IMR-90 (cell line): ENCODE measurements at regions not wholly inside any gene's neighbourhood (a gene's known extent, or its start where the extent isn't known, plus 50 kb on each side); places are given as distances from the start of the nearest gene placed in this dataset.

Experiments
- ATAC-seq: fragments of 200-7000 bp; cut with Tn5 transposase; 2 replicates; pipeline ENCODE4 v1.9.1; 2020; ENCODE audit warnings: low read depth, mild to moderate bottlenecking, moderate library complexity
- BruUV-seq: library from RNA; stranded (reverse); fragments of 400-500 nt; replicated peaks from 2 replicates; lab custom pipeline; 2021; lab: Mats Ljungman, UMichigan
- CTCF ChIA-PET: fragments of 300-600 bp; formaldehyde crosslinking; extraction: SDS; loops from one replicate; lab custom pipeline; 2021; ENCODE audit warnings: antibody characterized with exemption; lab: Yijun Ruan, JAX
- POLR2A ChIA-PET: fragments of 300-600 bp; sonication (Branson Sonifier 250); formaldehyde crosslinking; loops from one replicate; lab custom pipeline; 2022; ENCODE audit warnings: antibody characterized with exemption; ENCODE audit not compliant: unreplicated experiment; lab: Charles Lee
- DNase-seq: peaks from one replicate; pipeline ENCODE4 v3.0.0; 2013
- H2AFZ ChIP-seq: replicated peaks from 2 replicates; pipeline ENCODE3; 2013; ENCODE audit warnings: low read length, mild to moderate bottlenecking; ENCODE audit not compliant: poor library complexity
- H2AK5ac ChIP-seq: 2 replicates; pipeline ENCODE4 v1.6.1; 2013; ENCODE audit warnings: low read depth, low read length, inconsistent platforms
- H2AK9ac ChIP-seq: replicated peaks from 2 replicates; pipeline ENCODE3; 2013; ENCODE audit warnings: mild to moderate bottlenecking, low read depth, low read length, moderate library complexity; ENCODE audit not compliant: poor library complexity
- H2BK120ac ChIP-seq: 2 replicates; pipeline ENCODE4 v1.6.1; 2013; ENCODE audit warnings: low read depth, low read length, inconsistent platforms
- H2BK15ac ChIP-seq: 3 replicates; pipeline ENCODE4 v1.6.1; 2013; ENCODE audit warnings: low read depth, low read length, inconsistent platforms
- H2BK20ac ChIP-seq: 2 replicates; pipeline ENCODE4 v1.6.1; 2013; ENCODE audit warnings: low read depth, mild to moderate bottlenecking, inconsistent platforms, low read length, moderate library complexity
- H2BK5ac ChIP-seq: 2 replicates; pipeline ENCODE4 v1.6.1; 2013; ENCODE audit warnings: mild to moderate bottlenecking, low read depth, low read length, inconsistent platforms; ENCODE audit not compliant: poor library complexity, severe bottlenecking
- H3K14ac ChIP-seq: replicated peaks from 2 replicates; pipeline ENCODE4 v1.6.1; 2013; ENCODE audit warnings: low read depth, low read length, inconsistent platforms
- H3K18ac ChIP-seq: 2 replicates; pipeline ENCODE4 v1.6.1; 2013; ENCODE audit warnings: low read depth, low read length, control low read depth
- H3K23ac ChIP-seq: 2 replicates; pipeline ENCODE4 v1.6.1; 2013; ENCODE audit warnings: low read depth, low read length, inconsistent platforms
- H3K27ac ChIP-seq: 2 replicates; pipeline ENCODE4 v1.5.1; 2013; ENCODE audit warnings: mild to moderate bottlenecking, control low read depth, low read length; ENCODE audit not compliant: insufficient read depth
- H3K27me3 ChIP-seq: 2 replicates; pipeline ENCODE4 v1.6.1; 2013; ENCODE audit warnings: low read length; ENCODE audit not compliant: control insufficient read depth, insufficient read depth
- H3K36me3 ChIP-seq: 2 replicates; pipeline ENCODE4 v1.6.1; 2013; ENCODE audit warnings: low read length, mixed read lengths; ENCODE audit not compliant: control insufficient read depth, insufficient read depth
- H3K4ac ChIP-seq: 2 replicates; pipeline ENCODE4 v1.6.1; 2013; ENCODE audit warnings: low read depth, low read length, inconsistent platforms
- H3K4me1 ChIP-seq: 2 replicates; pipeline ENCODE4 v1.6.1; 2013; ENCODE audit warnings: low read length, mixed read lengths; ENCODE audit not compliant: control insufficient read depth, insufficient read depth
- H3K4me2 ChIP-seq: 2 replicates; pipeline ENCODE4 v1.6.1; 2013; ENCODE audit warnings: low read depth, mild to moderate bottlenecking, control low read depth, low read length, moderate library complexity
- H3K4me3 ChIP-seq: 2 replicates; pipeline ENCODE4 v1.5.1; 2013; ENCODE audit warnings: low read depth, mild to moderate bottlenecking, control low read depth, low read length, moderate library complexity; ENCODE audit not compliant: insufficient read depth
- H3K56ac ChIP-seq: 2 replicates; pipeline ENCODE4 v1.6.1; 2013; ENCODE audit warnings: low read length, inconsistent platforms; ENCODE audit not compliant: insufficient read depth; ENCODE audit errors: extremely low read depth
- H3K79me1 ChIP-seq, 2 experiments: 2 replicates each; pipeline ENCODE4 v1.6.1; 2013; ENCODE audit warnings: low read length in 2 of 2, inconsistent platforms in 1 of 2, low read depth in 1 of 2
- H3K9ac ChIP-seq: 2 replicates; pipeline ENCODE4 v1.6.1; 2013; ENCODE audit warnings: low read depth, low read length, control low read depth
- H3K9me1 ChIP-seq: 2 replicates; pipeline ENCODE4 v1.6.1; 2013; ENCODE audit warnings: low read length, inconsistent platforms; ENCODE audit not compliant: insufficient read depth
- H3K9me3 ChIP-seq: 2 replicates; pipeline ENCODE4 v1.6.1; 2013; ENCODE audit warnings: low read length; ENCODE audit not compliant: control insufficient read depth, insufficient read depth
- H4K20me1 ChIP-seq: 2 replicates; pipeline ENCODE4 v1.6.1; 2013; ENCODE audit warnings: low read length, inconsistent platforms; ENCODE audit not compliant: insufficient read depth
- H4K5ac ChIP-seq: 2 replicates; pipeline ENCODE4 v1.6.1; 2013; ENCODE audit warnings: mild to moderate bottlenecking, low read depth, low read length, control low read depth
- H4K8ac ChIP-seq, 2 experiments: 2 replicates each; pipeline ENCODE4 v1.6.1; 2013; ENCODE audit warnings: low read depth in 2 of 2, low read length in 2 of 2, control low read depth in 1 of 2, inconsistent platforms in 1 of 2
- H4K91ac ChIP-seq: 2 replicates; pipeline ENCODE4 v1.6.1; 2013; ENCODE audit warnings: low read depth, low read length, inconsistent platforms; ENCODE audit not compliant: insufficient read depth
- BHLHE40 ChIP-seq: fragments of 150-350 bp; IDR thresholded peaks from 2 replicates; pipeline ENCODE4 v1.6.1; 2016; ENCODE audit warnings: mild to moderate bottlenecking, low read depth, low read length
- FOS ChIP-seq: fragments of 150-350 bp; IDR thresholded peaks from 2 replicates; pipeline ENCODE4 v1.6.1; 2016; ENCODE audit warnings: low read depth, low read length
- MAFK ChIP-seq: IDR thresholded peaks from 2 replicates; pipeline ENCODE4 v1.6.1; 2012; ENCODE audit warnings: low read depth, low read length, improper control_type of control experiment
- MAZ ChIP-seq: IDR thresholded peaks from 2 replicates; pipeline ENCODE4 v1.6.1; 2012; ENCODE audit warnings: low read depth, mild to moderate bottlenecking, low read length, improper control_type of control experiment, moderate library complexity, borderline replicate concordance
- MXI1 ChIP-seq: IDR thresholded peaks from 2 replicates; pipeline ENCODE4 v1.6.1; 2012; ENCODE audit warnings: low read depth, mild to moderate bottlenecking, low read length, moderate library complexity, borderline replicate concordance
- NFE2L2 ChIP-seq: fragments of 150-350 bp; IDR thresholded peaks from 2 replicates; pipeline ENCODE4 v1.6.1; 2016; ENCODE audit warnings: low read depth, mild to moderate bottlenecking, low read length
- POLR2A ChIP-seq: IDR thresholded peaks from 2 replicates; pipeline ENCODE4 v1.6.1; 2012; ENCODE audit warnings: mild to moderate bottlenecking, low read depth, low read length
- RCOR1 ChIP-seq: IDR thresholded peaks from 2 replicates; pipeline ENCODE4 v1.6.1; 2012; ENCODE audit warnings: mild to moderate bottlenecking, low read length, improper control_type of control experiment; ENCODE audit not compliant: insufficient replicate concordance
- SMC3 ChIP-seq: fragments of 150-350 bp; IDR thresholded peaks from 2 replicates; pipeline ENCODE4 v1.6.1; 2016; ENCODE audit warnings: low read depth, mild to moderate bottlenecking, antibody characterized with exemption, low read length, moderate library complexity
- WGBS, 2 experiments: methylation state at CpG; one replicate each; pipeline versions ENCODE4 v1.1.5 to v1.1.7; 2013; ENCODE audit warnings: missing lambda C conversion rate in 2 of 2; ENCODE audit not compliant: insufficient read length in 1 of 2; ENCODE audit errors: extremely low coverage in 2 of 2; 5-methylcytosine and 5-hydroxymethylcytosine counted together
- dilution Hi-C: fragments of 300-500 bp; cut with HindIII; formaldehyde crosslinking; loops from one replicate; pipeline ENCODE4 v1.14.3; 2018; ENCODE audit warnings: low sequenced_read_pairs; ENCODE audit not compliant: unreplicated experiment
- in situ Hi-C: fragments of 300-500 bp; cut with MboI; formaldehyde crosslinking; loops from 3 replicates; pipeline ENCODE4 v1.14.3; 2019; ENCODE audit warnings: low sequenced_read_pairs, inconsistent platforms, mixed read lengths
- intact Hi-C: fragments of 100-400 bp; cut with micrococcal nuclease; formaldehyde crosslinking; loops from 2 replicates; pipeline ENCODE4 v1.10.0; 2022
- TF ChIP-seq, protein P1 (sequence below): fragments of 150-350 bp; IDR thresholded peaks from 2 replicates; pipeline ENCODE4 v1.6.1; 2016; ENCODE audit warnings: low read depth, mild to moderate bottlenecking, low read length, moderate library complexity, borderline replicate concordance
- TF ChIP-seq, protein P2 (sequence below): fragments of 150-350 bp; IDR thresholded peaks from 2 replicates; pipeline ENCODE4 v1.6.1; 2017; ENCODE audit warnings: mild to moderate bottlenecking, antibody characterized with exemption, low read length, low read depth

DNA sequence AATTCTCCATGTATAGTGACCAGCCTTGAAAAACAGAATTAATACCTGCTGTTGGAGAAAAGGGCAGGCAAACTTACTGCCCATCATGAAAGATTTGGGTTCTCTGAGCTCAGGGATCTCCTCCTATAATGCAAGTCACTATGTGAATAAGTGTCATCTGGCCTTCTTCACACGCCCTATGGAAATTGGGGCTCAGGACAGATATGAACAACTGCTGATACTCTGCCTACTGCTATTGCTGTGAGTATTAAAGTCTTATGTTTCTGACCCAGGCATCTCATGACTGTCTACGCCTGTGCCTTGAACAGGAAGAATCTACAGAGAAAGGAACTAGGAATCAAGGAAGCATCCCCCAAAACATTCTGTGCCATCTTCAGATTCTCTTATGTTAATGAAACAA is 226.1 kb downstream of the SOD2 start:
- Histone ChIP-seq H3K9me3 (no peaks in the 10 kb centered on the region), H3K27ac (no peak overlapping the region), H2AK5ac (no peak overlapping the region), H2BK5ac (no peak overlapping the region), H3K79me1 (no peaks in the 10 kb centered on the region), H3K9ac (no peak overlapping the region), H3K36me3 (no peaks in the 10 kb centered on the region), H3K14ac (no peak overlapping the region), H2AK9ac (no peak overlapping the region), H2BK20ac (no peak overlapping the region), H2AFZ (no peak overlapping the region), H3K23ac (no peak overlapping the region), H2BK15ac (no peak overlapping the region), H3K9me1 (no peaks in the 10 kb centered on the region), H3K4me1 (no peaks in the 10 kb centered on the region), H4K20me1 (no peaks in the 10 kb centered on the region), H4K8ac (no peak overlapping the region), H3K4me2 (no peak overlapping the region), H3K4me3 (no peak overlapping the region), H4K91ac (no peak overlapping the region), H4K5ac (no peak overlapping the region), H3K4ac (no peak overlapping the region), H3K56ac (no peak overlapping the region), H3K27me3 (no peaks in the 10 kb centered on the region), H2BK120ac (no peak overlapping the region), H3K18ac (no peak overlapping the region)
- TF ChIP-seq RCOR1 (no peak), MXI1 (no peak), BHLHE40 (no peak), POLR2A (no peak), NFE2L2 (no peak), FOS (no peak), MAZ (no peak), MAFK (no peak), SMC3 (no peak)
- TF ChIP-seq, protein P1, sequence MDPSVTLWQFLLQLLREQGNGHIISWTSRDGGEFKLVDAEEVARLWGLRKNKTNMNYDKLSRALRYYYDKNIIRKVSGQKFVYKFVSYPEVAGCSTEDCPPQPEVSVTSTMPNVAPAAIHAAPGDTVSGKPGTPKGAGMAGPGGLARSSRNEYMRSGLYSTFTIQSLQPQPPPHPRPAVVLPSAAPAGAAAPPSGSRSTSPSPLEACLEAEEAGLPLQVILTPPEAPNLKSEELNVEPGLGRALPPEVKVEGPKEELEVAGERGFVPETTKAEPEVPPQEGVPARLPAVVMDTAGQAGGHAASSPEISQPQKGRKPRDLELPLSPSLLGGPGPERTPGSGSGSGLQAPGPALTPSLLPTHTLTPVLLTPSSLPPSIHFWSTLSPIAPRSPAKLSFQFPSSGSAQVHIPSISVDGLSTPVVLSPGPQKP: no peak
- TF ChIP-seq, protein P2, sequence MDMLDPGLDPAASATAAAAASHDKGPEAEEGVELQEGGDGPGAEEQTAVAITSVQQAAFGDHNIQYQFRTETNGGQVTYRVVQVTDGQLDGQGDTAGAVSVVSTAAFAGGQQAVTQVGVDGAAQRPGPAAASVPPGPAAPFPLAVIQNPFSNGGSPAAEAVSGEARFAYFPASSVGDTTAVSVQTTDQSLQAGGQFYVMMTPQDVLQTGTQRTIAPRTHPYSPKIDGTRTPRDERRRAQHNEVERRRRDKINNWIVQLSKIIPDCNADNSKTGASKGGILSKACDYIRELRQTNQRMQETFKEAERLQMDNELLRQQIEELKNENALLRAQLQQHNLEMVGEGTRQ: no peak
- no CpG with 5 or more reads among the region's 2 CpGs for WGBS, 2 experiments
- in situ Hi-C loops: no loop called here
- ChIA-PET POLR2A (no interaction called here), CTCF (no interaction called here)
- no peak for DNase-seq
- no TSS peak for BruUV-seq
- intact Hi-C loops: no loop called here
- no peak for ATAC-seq
- dilution Hi-C loops: no loop called here
